ENCODE measurements at regions not wholly inside any gene's neighbourhood (a gene's known extent, or its start where the extent isn't known, plus 50 kb on each side); places are given as distances from the start of the nearest gene placed in this dataset.

- no peak for TF ChIP-seq KDM1A (IDR thresholded peaks at IDR 0.05; ENCODE audit: borderline replicate concordance)
Measured at GRCh38 chrX:128464116-128464515, 411.9 kb upstream of the ACTRT1 start (continued).

DNA sequence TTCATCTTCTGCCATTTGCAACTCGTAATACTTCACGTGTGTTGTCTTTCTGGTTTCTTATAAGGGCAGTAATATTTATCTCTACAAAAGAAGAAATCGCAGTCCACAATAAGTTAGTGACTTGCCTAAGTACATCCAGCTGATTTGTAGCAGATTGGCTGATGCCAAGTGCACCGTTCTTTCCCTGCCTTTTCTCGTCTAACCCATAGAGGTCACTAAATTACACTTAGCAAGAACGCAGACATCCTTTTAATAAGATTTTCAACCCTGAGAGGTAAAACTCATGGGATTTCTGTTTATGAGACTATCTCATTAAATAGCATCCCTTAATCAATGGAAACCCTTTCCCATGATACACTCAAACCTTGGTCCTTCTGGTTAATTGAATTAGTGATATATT is 408.6 kb upstream of the ACTRT1 start:
- Histone ChIP-seq H3K79me2 (ENCODE audit: control insufficient read depth, insufficient read depth, low read length) (no peaks in the 10 kb centered on the region), H3K27ac (ENCODE audit: control insufficient read depth, insufficient read depth) (no peak overlapping the region), H3K4me2 (ENCODE audit: control insufficient read depth, insufficient read depth) (no peak overlapping the region), H3K4me3 (no peak overlapping the region), H3K36me3 (ENCODE audit: control insufficient read depth in 2 of 2, insufficient read depth in 2 of 2, low read length in 1 of 2) (no peaks in the 10 kb centered on the region), H4K20me1 (ENCODE audit: control insufficient read depth, insufficient read depth) (no peaks in the 10 kb centered on the region), H3K4me1 (ENCODE audit: control insufficient read depth, insufficient read depth, low read length) (no peaks in the 10 kb centered on the region), H3K9ac (ENCODE audit: control insufficient read depth, insufficient read depth, low read length) (no peak overlapping the region), H2AFZ (ENCODE audit: control insufficient read depth, low read depth, low read length) (no peak overlapping the region), H3K27me3 (replicated peaks in 1 of 2; ENCODE audit: control insufficient read depth in 2 of 2, insufficient read depth in 2 of 2, low read length in 1 of 2) (no peaks in the 10 kb centered on the region), H3K9me3 (replicated peaks; ENCODE audit: control insufficient read depth, insufficient read depth, low read length) (no peaks in the 10 kb centered on the region)
- intact Hi-C loops (cut with micrococcal nuclease; ENCODE audit: unreplicated experiment), result no loop called here
- BruUV-seq (replicated peaks), result no TSS peak
- no peak for ATAC-seq
- SMC1A ChIA-PET (ENCODE audit: uncharacterized antibody, unreplicated experiment), result no interaction called here
- WGBS (ENCODE audit: insufficient coverage, insufficient replicate concordance, low lambda C conversion rate, missing lambda C conversion rate), result 4% methylated on average over 6 of the region's 6 CpGs
- RAD21 ChIA-PET (ENCODE audit: unreplicated experiment), result interaction anchor here (0.6 kb wide), 1 partner anchor 1184 kb away, joined by 3 read pairs; no protein-coding TSS in a partner anchor
- CTCF ChIA-PET, result no interaction called here
- FAIRE-seq, result no peak
- no peak for DNase-seq (ENCODE audit: low read depth, low spot score)
- in situ Hi-C loops (cut with MboI), result no loop called here
- POLR2A ChIA-PET, result no interaction called here
- TF ChIP-seq CTCF (IDR thresholded peaks at IDR 0.05 in 2 of 3, conservative IDR thresholded peaks at IDR 0.05 in 1 of 3; ENCODE audit: control insufficient read depth in 2 of 3, extremely low read depth in 1 of 3, insufficient read depth in 1 of 3, low read depth in 3 of 3, low read length in 3 of 3) (no peak), CEBPZ (IDR thresholded peaks at IDR 0.05; ENCODE audit: low read depth, low read length) (no peak), MYC (IDR thresholded peaks at IDR 0.05; ENCODE audit: insufficient read depth, insufficient read length, insufficient replicate concordance, low read length, severe bottlenecking) (no peak), HDGF (IDR thresholded peaks at IDR 0.05) (no peak), HCFC1 (IDR thresholded peaks at IDR 0.05; ENCODE audit: low read length) (no peak), BMI1 (IDR thresholded peaks at IDR 0.05; ENCODE audit: borderline replicate concordance) (no peak), CHD1 (IDR thresholded peaks at IDR 0.05; ENCODE audit: low read depth, low read length) (no peak)
- TF ChIP-seq, protein P1, sequence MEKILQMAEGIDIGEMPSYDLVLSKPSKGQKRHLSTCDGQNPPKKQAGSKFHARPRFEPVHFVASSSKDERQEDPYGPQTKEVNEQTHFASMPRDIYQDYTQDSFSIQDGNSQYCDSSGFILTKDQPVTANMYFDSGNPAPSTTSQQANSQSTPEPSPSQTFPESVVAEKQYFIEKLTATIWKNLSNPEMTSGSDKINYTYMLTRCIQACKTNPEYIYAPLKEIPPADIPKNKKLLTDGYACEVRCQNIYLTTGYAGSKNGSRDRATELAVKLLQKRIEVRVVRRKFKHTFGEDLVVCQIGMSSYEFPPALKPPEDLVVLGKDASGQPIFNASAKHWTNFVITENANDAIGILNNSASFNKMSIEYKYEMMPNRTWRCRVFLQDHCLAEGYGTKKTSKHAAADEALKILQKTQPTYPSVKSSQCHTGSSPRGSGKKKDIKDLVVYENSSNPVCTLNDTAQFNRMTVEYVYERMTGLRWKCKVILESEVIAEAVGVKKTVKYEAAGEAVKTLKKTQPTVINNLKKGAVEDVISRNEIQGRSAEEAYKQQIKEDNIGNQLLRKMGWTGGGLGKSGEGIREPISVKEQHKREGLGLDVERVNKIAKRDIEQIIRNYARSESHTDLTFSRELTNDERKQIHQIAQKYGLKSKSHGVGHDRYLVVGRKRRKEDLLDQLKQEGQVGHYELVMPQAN (conservative IDR thresholded peaks at IDR 0.05), result no peak
- TF ChIP-seq, protein P2, sequence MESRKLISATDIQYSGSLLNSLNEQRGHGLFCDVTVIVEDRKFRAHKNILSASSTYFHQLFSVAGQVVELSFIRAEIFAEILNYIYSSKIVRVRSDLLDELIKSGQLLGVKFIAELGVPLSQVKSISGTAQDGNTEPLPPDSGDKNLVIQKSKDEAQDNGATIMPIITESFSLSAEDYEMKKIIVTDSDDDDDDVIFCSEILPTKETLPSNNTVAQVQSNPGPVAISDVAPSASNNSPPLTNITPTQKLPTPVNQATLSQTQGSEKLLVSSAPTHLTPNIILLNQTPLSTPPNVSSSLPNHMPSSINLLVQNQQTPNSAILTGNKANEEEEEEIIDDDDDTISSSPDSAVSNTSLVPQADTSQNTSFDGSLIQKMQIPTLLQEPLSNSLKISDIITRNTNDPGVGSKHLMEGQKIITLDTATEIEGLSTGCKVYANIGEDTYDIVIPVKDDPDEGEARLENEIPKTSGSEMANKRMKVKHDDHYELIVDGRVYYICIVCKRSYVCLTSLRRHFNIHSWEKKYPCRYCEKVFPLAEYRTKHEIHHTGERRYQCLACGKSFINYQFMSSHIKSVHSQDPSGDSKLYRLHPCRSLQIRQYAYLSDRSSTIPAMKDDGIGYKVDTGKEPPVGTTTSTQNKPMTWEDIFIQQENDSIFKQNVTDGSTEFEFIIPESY (IDR thresholded peaks at IDR 0.05), result no peak
- TF ChIP-seq, protein P3, sequence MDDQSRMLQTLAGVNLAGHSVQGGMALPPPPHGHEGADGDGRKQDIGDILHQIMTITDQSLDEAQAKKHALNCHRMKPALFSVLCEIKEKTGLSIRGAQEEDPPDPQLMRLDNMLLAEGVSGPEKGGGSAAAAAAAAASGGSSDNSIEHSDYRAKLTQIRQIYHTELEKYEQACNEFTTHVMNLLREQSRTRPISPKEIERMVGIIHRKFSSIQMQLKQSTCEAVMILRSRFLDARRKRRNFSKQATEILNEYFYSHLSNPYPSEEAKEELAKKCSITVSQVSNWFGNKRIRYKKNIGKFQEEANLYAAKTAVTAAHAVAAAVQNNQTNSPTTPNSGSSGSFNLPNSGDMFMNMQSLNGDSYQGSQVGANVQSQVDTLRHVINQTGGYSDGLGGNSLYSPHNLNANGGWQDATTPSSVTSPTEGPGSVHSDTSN (IDR thresholded peaks at IDR 0.05; ENCODE audit: insufficient replicate concordance, low read depth, low read length), result no peak
